Right forelimb (tissue), 1 donor: ENCODE measurements at regions not wholly inside any gene's neighbourhood (a gene's known extent, or its start where the extent isn't known, plus 50 kb on each side); places are given as distances from the start of the nearest gene placed in this dataset.
A peak's percentile ranks its signal among the peaks of the same experiment; 100 is the strongest.
"Not testable (repeated sequence)": the region's sequence is repeated elsewhere in the genome, so short reads cannot be mapped to it uniquely, and the experiment has no call there.

Source experiments
- DNase-seq: peaks from one replicate; pipeline ENCODE4 v3.0.0-alpha.2; 2018

GRCh38 chr12:91261820-91262676 is 79.4 kb upstream of the DCN start:
- no peak for DNase-seq

- peak; percentile 65 for DNase-seq
These were observed 73.8 kb upstream of the DCN start for GRCh38 chr12:91256411-91256810.

GRCh38 chr12:91252341-91252740 is 69.7 kb upstream of the DCN start:
- no peak for DNase-seq

GRCh38 chr12:91250273-91250665 is 67.7 kb upstream of the DCN start:
- DNase-seq: no peak

GRCh38 chr12:91249518-91250272 is 67.1 kb upstream of the DCN start:
- no peak for DNase-seq

- DNase-seq: no peak
These were observed 66.4 kb upstream of the DCN start for GRCh38 chr12:91249054-91249453.

GRCh38 chr12:91243177-91243576 is 60.6 kb upstream of the DCN start:
- DNase-seq: not testable (repeated sequence)

- DNase-seq: no peak
These were observed 59.1 kb upstream of the DCN start for GRCh38 chr12:91241756-91242155.

- DNase-seq: no peak
These were observed 57.9 kb upstream of the DCN start for GRCh38 chr12:91240386-91241095.

GRCh38 chr12:91239481-91239880 is 56.9 kb upstream of the DCN start:
- DNase-seq: no peak
